HCT116 (cell line): ENCODE measurements at regions not wholly inside any gene's neighbourhood (a gene's known extent, or its start where the extent isn't known, plus 50 kb on each side); places are given as distances from the start of the nearest gene placed in this dataset.
"Not testable (repeated sequence)": the region's sequence is repeated elsewhere in the genome, so short reads cannot be mapped to it uniquely, and the experiment has no call there.

Source experiments
- CTCF ChIP-seq, 3 experiments: fragments of 200-600 bp in 1 of 3; sonication (generic) in 1 of 3; IDR thresholded peaks in 2 of 3; conservative IDR thresholded peaks in 1 of 3; 2 replicates each; pipeline ENCODE4 v1.5.1; 2012 to 2017; ENCODE audit warnings: low read depth in 2 of 3, low read length in 2 of 3, antibody characterized with exemption in 1 of 3, borderline replicate concordance in 1 of 3, control low read depth in 1 of 3, mild to moderate bottlenecking in 1 of 3, mixed read lengths in 1 of 3, mixed run types in 1 of 3, moderate library complexity in 1 of 3; ENCODE audit not compliant: insufficient read depth in 1 of 3
- EZH2 ChIP-seq: fragments of 200-600 bp; sonication (generic); IDR thresholded peaks from 2 replicates; pipeline ENCODE4 v1.6.1; 2017; ENCODE audit warnings: antibody characterized with exemption, mixed run types
- EZH2phosphoT487 ChIP-seq: fragments of 200-600 bp; IDR thresholded peaks from 2 replicates; pipeline ENCODE4 v1.6.1; 2018; ENCODE audit warnings: antibody characterized with exemption, borderline replicate concordance
- POLR2AphosphoS5 ChIP-seq: IDR thresholded peaks from 2 replicates; pipeline ENCODE4 v1.6.1; 2011; ENCODE audit warnings: mild to moderate bottlenecking, low read depth, low read length, moderate library complexity
- RAD21 ChIP-seq: IDR thresholded peaks from 2 replicates; pipeline ENCODE4 v1.6.1; 2012; ENCODE audit warnings: low read depth, mild to moderate bottlenecking
- SIN3A ChIP-seq: IDR thresholded peaks from 2 replicates; pipeline ENCODE4 v1.6.1; 2012; ENCODE audit warnings: low read depth
- TCF7L2 ChIP-seq: IDR thresholded peaks from 2 replicates; pipeline ENCODE4 v1.7.0; 2011; ENCODE audit warnings: borderline replicate concordance, inconsistent platforms; ENCODE audit not compliant: insufficient read depth, insufficient read length; ENCODE audit errors: extremely low read depth
- YY1 ChIP-seq: IDR thresholded peaks from 2 replicates; pipeline ENCODE4 v1.6.1; 2011; ENCODE audit warnings: low read length, low read depth, moderate library complexity, mild to moderate bottlenecking; ENCODE audit not compliant: insufficient replicate concordance; ENCODE audit errors: extremely low read depth
- ZBTB33 ChIP-seq: IDR thresholded peaks from 2 replicates; pipeline ENCODE4 v1.6.1; 2011; ENCODE audit warnings: mild to moderate bottlenecking, low read length, moderate library complexity; ENCODE audit not compliant: insufficient replicate concordance; ENCODE audit errors: extremely low read depth
- ZNF274 ChIP-seq: fragments of 200-500 bp; sonication (Bioruptor generic); IDR thresholded peaks from 2 replicates; pipeline ENCODE4 v1.6.1; 2014; ENCODE audit warnings: mild to moderate bottlenecking, low read depth, low read length, inconsistent platforms

DNA sequence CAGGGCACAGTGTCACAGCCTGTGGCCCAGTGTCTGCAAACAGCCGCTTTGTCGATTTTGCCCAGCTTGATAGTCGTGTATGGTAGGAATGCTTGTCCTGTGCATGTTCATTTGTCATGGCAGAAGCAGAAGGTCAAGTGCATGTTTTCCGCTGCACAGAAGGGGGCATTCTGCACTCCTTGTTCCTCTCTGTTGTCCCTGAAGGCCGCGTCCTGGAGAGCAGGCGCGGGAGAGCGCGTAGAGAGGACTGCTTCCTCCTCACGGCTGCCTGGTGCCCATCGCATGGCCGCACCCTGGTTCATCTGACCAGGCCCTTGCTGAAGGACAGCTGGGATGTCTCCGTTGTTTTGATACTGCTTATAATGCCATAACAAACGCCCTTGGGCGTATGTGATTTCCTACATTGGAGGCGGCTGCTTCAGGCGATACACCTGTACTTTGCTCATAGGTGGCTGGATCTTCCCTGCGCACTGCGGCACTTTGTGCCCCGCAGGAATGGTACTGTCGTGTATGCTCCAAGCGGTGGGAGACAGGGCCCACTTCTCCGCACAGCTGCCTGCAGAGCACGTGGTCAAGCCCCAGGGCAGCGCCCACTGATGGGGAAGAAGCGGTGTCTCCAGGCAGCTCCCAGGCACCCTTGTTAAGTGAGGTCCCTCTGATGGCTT lies 63.5 kb upstream of the LRPAP1 start:
- TF ChIP-seq CTCF (IDR thresholded peaks at IDR 0.05 in 2 of 3, conservative IDR thresholded peaks at IDR 0.05 in 1 of 3; ENCODE audit: borderline replicate concordance in 1 of 3, insufficient read depth in 1 of 3, low read depth in 2 of 3, low read length in 2 of 3); RAD21; EZH2; SIN3A; EZH2phosphoT487; POLR2AphosphoS5; TCF7L2; ZNF274; YY1; ZBTB33: not testable (repeated sequence)
